Esophagus muscularis mucosa (tissue), 4 donors: ENCODE measurements at regions not wholly inside any gene's neighbourhood (a gene's known extent, or its start where the extent isn't known, plus 50 kb on each side); places are given as distances from the start of the nearest gene placed in this dataset.

Experiments used
- DNase-seq: peaks from one replicate; pipeline ENCODE4 v3.0.0-alpha.2; 2017; ENCODE audit errors: extremely low spot score
- H3K27ac ChIP-seq, 4 donors: fragments of 200-600 bp; sonication (generic); replicated peaks in 1 of 4; 1 replicate in 3 of 4; 2 replicates in 1 of 4; pipeline ENCODE4 v1.5.1; 2016 to 2019; ENCODE audit warnings: mild to moderate bottlenecking in 1 of 4
- H3K27me3 ChIP-seq, 4 donors: fragments of 200-600 bp; sonication (generic); one replicate each; pipeline versions ENCODE4 v1.5.1 to v1.6.0; 2016 to 2019
- H3K36me3 ChIP-seq, 4 donors: fragments of 200-600 bp; sonication (generic); one replicate each; pipeline ENCODE4 v1.5.1; 2016 to 2019
- H3K4me1 ChIP-seq, 4 donors: fragments of 200-600 bp; sonication (generic); one replicate each; pipeline ENCODE4 v1.5.1; 2016 to 2019
- H3K4me3 ChIP-seq, 4 donors: fragments of 200-600 bp; sonication (generic); 1 replicate in 2 of 4; 2 replicates in 2 of 4; pipeline ENCODE4 v1.5.1; 2016 to 2019; ENCODE audit warnings: mild to moderate bottlenecking in 4 of 4, moderate library complexity in 1 of 4
- H3K9me3 ChIP-seq, 4 donors: fragments of 200-600 bp; sonication (generic); 1 replicate in 3 of 4; 2 replicates in 1 of 4; pipeline ENCODE4 v1.5.1; 2016 to 2019
- EP300 ChIP-seq: sonication (generic); formaldehyde crosslinking; IDR thresholded peaks from one replicate; pipeline ENCODE4 v1.6.1; 2017; ENCODE audit warnings: antibody characterized with exemption
- POLR2A ChIP-seq: fragments of 450-650 bp; IDR thresholded peaks from one replicate; pipeline ENCODE4 v1.6.1; 2017; ENCODE audit warnings: antibody characterized with exemption, moderate library complexity, mild to moderate bottlenecking, low read depth
- POLR2AphosphoS5 ChIP-seq, 2 donors: sonication (generic); formaldehyde crosslinking; IDR thresholded peaks; one replicate each; pipeline ENCODE4 v1.6.1; 2017; ENCODE audit warnings: antibody characterized with exemption in 2 of 2
- WGBS: methylation state at CpG from one replicate; pipeline ENCODE4 v1.1.5; 2018; 5-methylcytosine and 5-hydroxymethylcytosine counted together
- intact Hi-C: fragments of 100-400 bp; cut with DNase I; formaldehyde crosslinking; loops from one replicate; pipeline ENCODE4 v1.15.1; 2023
- TF ChIP-seq, protein P1 (sequence below), 3 experiments: fragments of 200-600 bp in 2 of 3; fragments of 450-650 bp in 1 of 3; sonication (generic) in 2 of 3; IDR thresholded peaks; one replicate each; pipeline ENCODE4 v1.5.1; 2017 to 2019; ENCODE audit warnings: antibody characterized with exemption in 3 of 3, mild to moderate bottlenecking in 2 of 3, moderate library complexity in 1 of 3

DNA sequence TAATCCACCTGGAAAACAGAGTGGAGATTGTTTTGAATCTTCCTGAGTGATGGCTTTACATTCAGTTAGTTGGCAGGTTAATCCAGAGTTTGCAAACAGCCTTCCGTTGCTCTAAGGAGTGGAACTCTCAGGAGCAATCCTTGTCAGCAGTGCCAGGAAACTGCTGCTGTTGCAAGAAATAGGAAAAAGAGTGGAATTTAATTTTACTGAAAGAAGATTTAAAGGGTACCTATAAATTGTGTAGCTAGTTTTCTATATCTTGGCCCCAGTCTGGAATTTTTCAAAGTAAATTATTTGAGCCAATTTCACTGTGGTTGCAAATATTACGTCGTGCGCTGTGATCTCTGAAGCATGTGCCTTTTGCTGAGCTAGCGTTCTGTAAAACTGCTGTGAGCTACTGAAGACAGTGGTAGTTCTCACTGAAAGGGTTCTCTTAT, 55.5 kb upstream of the SLC5A12 start:
- Histone ChIP-seq H3K4me3 (no peak overlapping the region), H3K36me3 (no peaks in the 10 kb centered on the region), H3K4me1 (peaks cover 0 to 26% (median 23%) of the 10 kb centered on the region in 4 donors), H3K27me3 (no peaks in the 10 kb centered on the region), H3K9me3 (no peaks in the 10 kb centered on the region), H3K27ac (peak overlapping the region in 2 of 4 donors; percentile 9 to 18)
- 62% methylated on average over 5 of the region's 5 CpGs for WGBS
- intact Hi-C loops, result no loop called here
- no peak for TF ChIP-seq EP300
- TF ChIP-seq, protein P1, sequence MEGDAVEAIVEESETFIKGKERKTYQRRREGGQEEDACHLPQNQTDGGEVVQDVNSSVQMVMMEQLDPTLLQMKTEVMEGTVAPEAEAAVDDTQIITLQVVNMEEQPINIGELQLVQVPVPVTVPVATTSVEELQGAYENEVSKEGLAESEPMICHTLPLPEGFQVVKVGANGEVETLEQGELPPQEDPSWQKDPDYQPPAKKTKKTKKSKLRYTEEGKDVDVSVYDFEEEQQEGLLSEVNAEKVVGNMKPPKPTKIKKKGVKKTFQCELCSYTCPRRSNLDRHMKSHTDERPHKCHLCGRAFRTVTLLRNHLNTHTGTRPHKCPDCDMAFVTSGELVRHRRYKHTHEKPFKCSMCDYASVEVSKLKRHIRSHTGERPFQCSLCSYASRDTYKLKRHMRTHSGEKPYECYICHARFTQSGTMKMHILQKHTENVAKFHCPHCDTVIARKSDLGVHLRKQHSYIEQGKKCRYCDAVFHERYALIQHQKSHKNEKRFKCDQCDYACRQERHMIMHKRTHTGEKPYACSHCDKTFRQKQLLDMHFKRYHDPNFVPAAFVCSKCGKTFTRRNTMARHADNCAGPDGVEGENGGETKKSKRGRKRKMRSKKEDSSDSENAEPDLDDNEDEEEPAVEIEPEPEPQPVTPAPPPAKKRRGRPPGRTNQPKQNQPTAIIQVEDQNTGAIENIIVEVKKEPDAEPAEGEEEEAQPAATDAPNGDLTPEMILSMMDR (IDR thresholded peaks at IDR 0.05), result no peak
- no peak for TF ChIP-seq POLR2A
- no peak for TF ChIP-seq POLR2AphosphoS5 (IDR thresholded peaks at IDR 0.05)
- no peak for DNase-seq

GRCh38 chr11:26778000-26778757, 56.3 kb upstream of the SLC5A12 start:
- Histone ChIP-seq H3K9me3 (no peaks in the 10 kb centered on the region), H3K36me3 (no peaks in the 10 kb centered on the region), H3K27ac (peak overlapping the region in 1 of 4 donors; percentile 8), H3K27me3 (no peaks in the 10 kb centered on the region), H3K4me1 (peaks cover 0 to 26% (median 23%) of the 10 kb centered on the region in 4 donors), H3K4me3 (no peak overlapping the region)
- 64% methylated on average over 8 of the region's 8 CpGs for WGBS
- no peak for DNase-seq
- TF ChIP-seq EP300, result no peak
- TF ChIP-seq POLR2A, result no peak
- TF ChIP-seq, protein P1 (IDR thresholded peaks at IDR 0.05), result no peak
- TF ChIP-seq POLR2AphosphoS5 (IDR thresholded peaks at IDR 0.05), result no peak
- intact Hi-C loops, result no loop called here

DNA sequence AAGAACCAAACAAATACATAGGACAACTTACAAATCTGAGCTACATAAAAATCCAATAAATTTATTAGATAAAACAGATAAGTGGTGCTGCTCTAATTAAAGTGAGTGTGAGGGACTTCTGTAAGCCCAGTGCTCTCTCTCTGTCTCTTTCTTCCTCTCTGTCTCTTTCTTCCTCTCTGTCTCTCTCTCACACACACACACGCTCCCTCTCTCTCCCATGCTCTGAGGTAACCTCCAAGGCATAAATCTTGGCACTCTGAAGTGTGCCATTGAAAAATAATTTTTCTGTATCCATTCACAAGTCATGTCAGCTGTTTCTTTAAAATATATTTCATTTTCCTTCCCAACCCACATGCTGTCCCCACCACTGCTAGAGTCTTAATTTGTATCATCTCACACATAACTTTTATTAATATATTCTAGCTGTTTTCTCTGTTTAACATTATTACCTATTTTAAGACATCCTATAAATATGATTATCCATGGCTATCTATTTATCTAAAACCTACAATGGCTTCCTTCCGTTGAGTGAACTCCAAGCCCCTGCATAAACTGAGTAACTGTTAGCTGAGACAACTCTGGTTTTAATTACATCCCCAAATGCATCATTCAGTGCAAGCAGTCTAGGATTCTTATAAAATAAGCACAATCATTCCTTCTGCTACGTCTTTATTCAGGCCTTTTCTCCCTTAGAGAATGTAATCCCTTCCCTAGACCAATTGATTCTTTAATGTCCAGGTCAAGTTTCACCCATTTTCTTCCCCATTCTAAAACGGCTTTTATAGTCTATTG, 57.4 kb upstream of the SLC5A12 start:
- DNase-seq, result no peak
- peaks cover 0 to 8% (median 3%) of the 10 kb centered on the region in 4 donors for H3K9me3 ChIP-seq
- TF ChIP-seq, protein P1 (IDR thresholded peaks at IDR 0.05), result no peak
- TF ChIP-seq EP300, result no peak
- TF ChIP-seq POLR2A, result no peak
- no peak for TF ChIP-seq POLR2AphosphoS5 (IDR thresholded peaks at IDR 0.05)
- intact Hi-C loops, result no loop called here
- H3K4me1 ChIP-seq, result peaks cover 0 to 26% (median 23%) of the 10 kb centered on the region in 4 donors
- 70% methylated on average over 4 of the region's 4 CpGs for WGBS
- H3K27ac ChIP-seq, result no peak overlapping the region
- H3K36me3 ChIP-seq, result no peaks in the 10 kb centered on the region
- H3K4me3 ChIP-seq, result no peak overlapping the region
- no peaks in the 10 kb centered on the region for H3K27me3 ChIP-seq

- intact Hi-C loops, result no loop called here
- WGBS, result 91% methylated on average over 3 of the region's 3 CpGs
- no peaks in the 10 kb centered on the region for H3K36me3 ChIP-seq
- TF ChIP-seq POLR2AphosphoS5 (IDR thresholded peaks at IDR 0.05) (no peak), EP300 (no peak)
- TF ChIP-seq, protein P1 (IDR thresholded peaks at IDR 0.05), result no peak
- DNase-seq, result no peak
- H3K9me3 ChIP-seq, result peaks cover 0 to 10% (median 4%) of the 10 kb centered on the region in 4 donors
- H3K4me1 ChIP-seq, result peaks cover 0 to 26% (median 23%) of the 10 kb centered on the region in 4 donors
- no peak overlapping the region for H3K4me3 ChIP-seq
- no peak overlapping the region for H3K27ac ChIP-seq
- H3K27me3 ChIP-seq, result no peaks in the 10 kb centered on the region
Measured at GRCh38 chr11:26780376-26781085, 58.7 kb upstream of the SLC5A12 start.
